BE2C (cell line): ENCODE measurements at regions not wholly inside any gene's neighbourhood (a gene's known extent, or its start where the extent isn't known, plus 50 kb on each side); places are given as distances from the start of the nearest gene placed in this dataset.

ENCODE experiments used
- DNase-seq: peaks from one replicate; pipeline ENCODE4 v3.0.0-alpha.2; 2020
- H3K27me3 ChIP-seq: fragments of 250-450 bp; sonication (Bioruptor Pico); 2 replicates; pipeline ENCODE4 v1.5.1; 2020; ENCODE audit warnings: mild to moderate bottlenecking
- H3K36me3 ChIP-seq: fragments of 250-450 bp; sonication (Bioruptor Pico); 2 replicates; pipeline ENCODE4 v1.5.1; 2020; ENCODE audit warnings: mild to moderate bottlenecking
- H3K4me1 ChIP-seq: fragments of 250-450 bp; sonication (Bioruptor Pico); 2 replicates; pipeline ENCODE4 v1.5.1; 2020
- H3K4me3 ChIP-seq: 2 replicates; pipeline ENCODE4 v1.5.1; 2011; ENCODE audit warnings: low read depth, low read length
- H3K9me3 ChIP-seq: fragments of 250-450 bp; sonication (Bioruptor Pico); 2 replicates; pipeline ENCODE4 v1.5.1; 2020
- CTCF ChIP-seq: IDR thresholded peaks from 2 replicates; pipeline ENCODE4 v1.5.1; 2012; ENCODE audit warnings: mild to moderate bottlenecking, low read depth, low read length

DNA sequence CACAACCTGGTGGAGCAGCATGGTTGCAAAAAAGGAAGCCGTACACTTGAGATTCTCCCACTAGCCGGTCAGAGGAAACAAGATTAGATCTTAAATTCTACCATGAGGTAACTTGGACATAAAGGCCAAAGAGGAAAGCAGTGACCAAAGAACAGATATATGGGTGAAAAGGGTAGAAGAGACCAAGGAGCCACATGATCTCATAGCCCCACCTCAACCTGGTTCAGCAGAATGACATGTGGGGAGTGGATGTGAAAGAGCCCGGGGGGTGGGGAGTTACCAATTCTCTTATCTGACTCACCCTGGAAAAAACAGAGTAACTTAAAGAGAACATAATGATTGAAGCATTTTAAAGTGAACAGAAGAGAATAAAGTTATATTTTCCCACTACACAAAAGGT is 683.0 kb downstream of the DSC3 start:
- no peak for TF ChIP-seq CTCF
- no peak for DNase-seq
- Histone ChIP-seq H3K9me3 (no peaks in the 10 kb centered on the region), H3K4me1 (no peaks in the 10 kb centered on the region), H3K27me3 (no peaks in the 10 kb centered on the region), H3K4me3 (no peak overlapping the region), H3K36me3 (no peaks in the 10 kb centered on the region)

- H3K27me3 ChIP-seq, result no peaks in the 10 kb centered on the region
- DNase-seq, result no peak
- TF ChIP-seq CTCF, result no peak
- H3K9me3 ChIP-seq, result no peaks in the 10 kb centered on the region
- H3K4me1 ChIP-seq, result no peaks in the 10 kb centered on the region
- no peak overlapping the region for H3K4me3 ChIP-seq
- no peaks in the 10 kb centered on the region for H3K36me3 ChIP-seq
Observed at GRCh38 chr18:30358555-30358954, 684.0 kb downstream of the DSC3 start.

- DNase-seq, result no peak
- no peaks in the 10 kb centered on the region for H3K9me3 ChIP-seq
- H3K36me3 ChIP-seq, result no peaks in the 10 kb centered on the region
- no peaks in the 10 kb centered on the region for H3K27me3 ChIP-seq
- H3K4me1 ChIP-seq, result no peaks in the 10 kb centered on the region
- H3K4me3 ChIP-seq, result no peak overlapping the region
- no peak for TF ChIP-seq CTCF
Observed at GRCh38 chr18:30352551-30353168, 689.9 kb downstream of the DSC3 start.

DNA sequence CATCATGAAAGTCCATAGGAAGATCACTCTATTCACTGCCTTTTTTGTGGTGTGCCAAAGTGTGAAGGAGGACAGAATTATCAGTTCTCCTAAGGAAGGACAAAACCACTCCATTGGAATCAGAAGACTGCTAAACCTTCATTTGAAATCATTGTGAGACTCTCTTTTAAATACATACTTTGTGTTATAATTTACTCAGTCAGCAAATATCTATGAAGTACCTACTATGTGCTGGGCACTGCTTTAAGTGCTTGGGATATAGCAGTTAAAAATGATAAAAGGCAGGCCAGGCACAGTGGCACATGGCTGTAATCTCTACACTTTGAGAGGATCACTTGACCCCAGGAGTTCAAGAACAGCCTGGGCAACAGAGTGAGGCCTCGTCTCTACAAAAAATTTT is 692.3 kb downstream of the DSC3 start:
- Histone ChIP-seq H3K9me3 (no peaks in the 10 kb centered on the region), H3K27me3 (no peaks in the 10 kb centered on the region), H3K36me3 (no peaks in the 10 kb centered on the region), H3K4me1 (no peaks in the 10 kb centered on the region), H3K4me3 (no peak overlapping the region)
- no peak for TF ChIP-seq CTCF
- no peak for DNase-seq

DNA sequence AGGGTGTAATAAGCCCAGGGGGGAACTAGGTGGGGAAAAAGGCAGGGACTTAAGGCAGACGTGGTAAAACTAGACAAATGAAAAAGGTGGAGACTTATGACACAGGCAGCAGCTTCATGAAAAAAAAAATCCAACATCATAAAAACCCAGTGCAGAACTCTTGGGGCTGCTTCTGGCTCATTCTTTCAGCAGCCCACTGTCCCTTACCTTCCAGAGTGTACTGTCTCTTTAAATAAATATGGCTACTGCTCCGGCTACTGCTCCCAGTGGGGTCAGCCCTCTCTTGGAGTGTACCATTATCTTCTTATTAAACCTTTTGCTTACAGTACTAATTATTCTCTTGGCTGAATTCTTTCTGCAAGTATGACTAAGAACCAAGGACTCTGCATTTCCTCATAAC is 699.5 kb downstream of the DSC3 start:
- Histone ChIP-seq H3K36me3 (no peaks in the 10 kb centered on the region), H3K27me3 (no peaks in the 10 kb centered on the region), H3K4me3 (no peak overlapping the region), H3K9me3 (no peaks in the 10 kb centered on the region), H3K4me1 (no peaks in the 10 kb centered on the region)
- DNase-seq, result no peak
- no peak for TF ChIP-seq CTCF

GRCh38 chr18:30342675-30343074 is 699.9 kb downstream of the DSC3 start:
- H3K9me3 ChIP-seq, result no peaks in the 10 kb centered on the region
- no peaks in the 10 kb centered on the region for H3K4me1 ChIP-seq
- H3K27me3 ChIP-seq, result no peaks in the 10 kb centered on the region
- no peak overlapping the region for H3K4me3 ChIP-seq
- no peak for DNase-seq
- H3K36me3 ChIP-seq, result no peaks in the 10 kb centered on the region
- TF ChIP-seq CTCF, result no peak
